ENCODE measurements at regions not wholly inside any gene's neighbourhood (a gene's known extent, or its start where the extent isn't known, plus 50 kb on each side); places are given as distances from the start of the nearest gene placed in this dataset.

GRCh38 chr14:71243697-71244096 is 336.4 kb downstream of the PCNX1 start:
- H3K4me3 ChIP-seq (ENCODE audit: low read depth, low read length), result no peak overlapping the region
- in situ Hi-C loops (cut with HindIII; ENCODE audit: low sequenced_read_pairs), result no loop called here
- TF ChIP-seq, protein P1, sequence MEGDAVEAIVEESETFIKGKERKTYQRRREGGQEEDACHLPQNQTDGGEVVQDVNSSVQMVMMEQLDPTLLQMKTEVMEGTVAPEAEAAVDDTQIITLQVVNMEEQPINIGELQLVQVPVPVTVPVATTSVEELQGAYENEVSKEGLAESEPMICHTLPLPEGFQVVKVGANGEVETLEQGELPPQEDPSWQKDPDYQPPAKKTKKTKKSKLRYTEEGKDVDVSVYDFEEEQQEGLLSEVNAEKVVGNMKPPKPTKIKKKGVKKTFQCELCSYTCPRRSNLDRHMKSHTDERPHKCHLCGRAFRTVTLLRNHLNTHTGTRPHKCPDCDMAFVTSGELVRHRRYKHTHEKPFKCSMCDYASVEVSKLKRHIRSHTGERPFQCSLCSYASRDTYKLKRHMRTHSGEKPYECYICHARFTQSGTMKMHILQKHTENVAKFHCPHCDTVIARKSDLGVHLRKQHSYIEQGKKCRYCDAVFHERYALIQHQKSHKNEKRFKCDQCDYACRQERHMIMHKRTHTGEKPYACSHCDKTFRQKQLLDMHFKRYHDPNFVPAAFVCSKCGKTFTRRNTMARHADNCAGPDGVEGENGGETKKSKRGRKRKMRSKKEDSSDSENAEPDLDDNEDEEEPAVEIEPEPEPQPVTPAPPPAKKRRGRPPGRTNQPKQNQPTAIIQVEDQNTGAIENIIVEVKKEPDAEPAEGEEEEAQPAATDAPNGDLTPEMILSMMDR (IDR thresholded peaks at IDR 0.05; ENCODE audit: low read depth, low read length), result no peak
- peak; percentile 40 for DNase-seq (ENCODE audit: low read depth, low spot score)

- no peak overlapping the region for H3K4me3 ChIP-seq (ENCODE audit: low read depth, low read length)
- TF ChIP-seq, protein P1 (IDR thresholded peaks at IDR 0.05; ENCODE audit: low read depth, low read length), result no peak
- in situ Hi-C loops (cut with HindIII; ENCODE audit: low sequenced_read_pairs), result no loop called here
- DNase-seq (ENCODE audit: low read depth, low spot score), result no peak
Observed at GRCh38 chr14:71244341-71244740, 337.1 kb downstream of the PCNX1 start.

- DNase-seq (ENCODE audit: low read depth, low spot score), result no peak
- TF ChIP-seq, protein P1 (IDR thresholded peaks at IDR 0.05; ENCODE audit: low read depth, low read length), result no peak
- H3K4me3 ChIP-seq (ENCODE audit: low read depth, low read length), result no peak overlapping the region
- in situ Hi-C loops (cut with HindIII; ENCODE audit: low sequenced_read_pairs), result no loop called here
Observed at GRCh38 chr14:71245659-71246361, 338.6 kb downstream of the PCNX1 start.

- H3K4me3 ChIP-seq (ENCODE audit: low read depth, low read length), result no peak overlapping the region
- no peak for DNase-seq (ENCODE audit: low read depth, low spot score)
- in situ Hi-C loops (cut with HindIII; ENCODE audit: low sequenced_read_pairs), result no loop called here
- TF ChIP-seq, protein P1 (IDR thresholded peaks at IDR 0.05; ENCODE audit: low read depth, low read length), result no peak
Observed at GRCh38 chr14:71246539-71246938, 339.3 kb downstream of the PCNX1 start.

GRCh38 chr14:71247106-71247505 is 339.8 kb downstream of the PCNX1 start:
- in situ Hi-C loops (cut with HindIII; ENCODE audit: low sequenced_read_pairs), result no loop called here
- no peak for DNase-seq (ENCODE audit: low read depth, low spot score)
- H3K4me3 ChIP-seq (ENCODE audit: low read depth, low read length), result no peak overlapping the region
- TF ChIP-seq, protein P1 (IDR thresholded peaks at IDR 0.05; ENCODE audit: low read depth, low read length), result no peak

- in situ Hi-C loops (cut with HindIII; ENCODE audit: low sequenced_read_pairs), result no loop called here
- TF ChIP-seq, protein P1 (IDR thresholded peaks at IDR 0.05; ENCODE audit: low read depth, low read length), result no peak
- DNase-seq (ENCODE audit: low read depth, low spot score), result peak; percentile 15
- no peak overlapping the region for H3K4me3 ChIP-seq (ENCODE audit: low read depth, low read length)
Observed at GRCh38 chr14:71248194-71248593, 340.9 kb downstream of the PCNX1 start.

Data from astrocyte of the spinal cord (primary cell).